Retinal pigment epithelial cell (primary cell): ENCODE measurements at regions not wholly inside any gene's neighbourhood (a gene's known extent, or its start where the extent isn't known, plus 50 kb on each side); places are given as distances from the start of the nearest gene placed in this dataset.

Source experiments
- DNase-seq: peaks from one replicate; pipeline ENCODE4 v3.0.0-alpha.2; 2010; ENCODE audit warnings: low read depth
- H3K4me3 ChIP-seq: 2 replicates; pipeline ENCODE4 v1.5.1; 2011; ENCODE audit warnings: mild to moderate bottlenecking, low read length, control low read depth, moderate library complexity
- TF ChIP-seq, protein P1 (sequence below): conservative IDR thresholded peaks from 2 replicates; pipeline ENCODE4 v1.5.1; 2011; ENCODE audit warnings: low read depth, low read length, control low read depth, inconsistent platforms

GRCh38 chr1:11387829-11388228, 91.1 kb upstream of the DISP3 start:
- DNase-seq = no peak
- TF ChIP-seq, protein P1, sequence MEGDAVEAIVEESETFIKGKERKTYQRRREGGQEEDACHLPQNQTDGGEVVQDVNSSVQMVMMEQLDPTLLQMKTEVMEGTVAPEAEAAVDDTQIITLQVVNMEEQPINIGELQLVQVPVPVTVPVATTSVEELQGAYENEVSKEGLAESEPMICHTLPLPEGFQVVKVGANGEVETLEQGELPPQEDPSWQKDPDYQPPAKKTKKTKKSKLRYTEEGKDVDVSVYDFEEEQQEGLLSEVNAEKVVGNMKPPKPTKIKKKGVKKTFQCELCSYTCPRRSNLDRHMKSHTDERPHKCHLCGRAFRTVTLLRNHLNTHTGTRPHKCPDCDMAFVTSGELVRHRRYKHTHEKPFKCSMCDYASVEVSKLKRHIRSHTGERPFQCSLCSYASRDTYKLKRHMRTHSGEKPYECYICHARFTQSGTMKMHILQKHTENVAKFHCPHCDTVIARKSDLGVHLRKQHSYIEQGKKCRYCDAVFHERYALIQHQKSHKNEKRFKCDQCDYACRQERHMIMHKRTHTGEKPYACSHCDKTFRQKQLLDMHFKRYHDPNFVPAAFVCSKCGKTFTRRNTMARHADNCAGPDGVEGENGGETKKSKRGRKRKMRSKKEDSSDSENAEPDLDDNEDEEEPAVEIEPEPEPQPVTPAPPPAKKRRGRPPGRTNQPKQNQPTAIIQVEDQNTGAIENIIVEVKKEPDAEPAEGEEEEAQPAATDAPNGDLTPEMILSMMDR = no peak
- H3K4me3 ChIP-seq = no peak overlapping the region

GRCh38 chr1:11388617-11389016, 90.3 kb upstream of the DISP3 start:
- H3K4me3 ChIP-seq = no peak overlapping the region
- no peak for DNase-seq
- TF ChIP-seq, protein P1 = no peak

DNA sequence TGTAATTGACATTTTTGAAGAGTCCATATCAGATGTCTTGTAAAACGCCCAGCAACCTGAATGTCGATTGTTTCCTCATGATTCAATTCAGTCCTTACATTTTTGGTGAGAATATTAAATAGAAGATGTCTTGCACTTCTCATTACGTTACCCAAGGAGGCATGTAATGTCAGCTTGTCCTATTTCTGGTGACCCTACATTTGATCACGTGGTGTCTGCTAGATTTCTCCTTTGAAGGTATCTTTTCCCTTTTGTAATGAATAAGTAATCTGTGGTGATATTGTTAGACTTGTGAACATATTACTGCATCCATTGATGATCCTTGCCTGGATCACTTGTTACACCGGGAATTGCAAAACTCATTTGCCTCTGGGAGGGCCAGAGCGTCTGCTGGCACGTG, 87.6 kb upstream of the DISP3 start:
- H3K4me3 ChIP-seq = no peak overlapping the region
- DNase-seq = no peak
- TF ChIP-seq, protein P1 = no peak

GRCh38 chr1:11391886-11392285, 87.1 kb upstream of the DISP3 start:
- TF ChIP-seq, protein P1 = no peak
- no peak for DNase-seq
- H3K4me3 ChIP-seq = no peak overlapping the region

- H3K4me3 ChIP-seq = no peak overlapping the region
- TF ChIP-seq, protein P1 = no peak
- DNase-seq = no peak
These were observed 84.2 kb upstream of the DISP3 start for GRCh38 chr1:11394592-11395245.

GRCh38 chr1:11395616-11396015, 83.3 kb upstream of the DISP3 start:
- DNase-seq = no peak
- no peak overlapping the region for H3K4me3 ChIP-seq
- TF ChIP-seq, protein P1 = no peak

DNA sequence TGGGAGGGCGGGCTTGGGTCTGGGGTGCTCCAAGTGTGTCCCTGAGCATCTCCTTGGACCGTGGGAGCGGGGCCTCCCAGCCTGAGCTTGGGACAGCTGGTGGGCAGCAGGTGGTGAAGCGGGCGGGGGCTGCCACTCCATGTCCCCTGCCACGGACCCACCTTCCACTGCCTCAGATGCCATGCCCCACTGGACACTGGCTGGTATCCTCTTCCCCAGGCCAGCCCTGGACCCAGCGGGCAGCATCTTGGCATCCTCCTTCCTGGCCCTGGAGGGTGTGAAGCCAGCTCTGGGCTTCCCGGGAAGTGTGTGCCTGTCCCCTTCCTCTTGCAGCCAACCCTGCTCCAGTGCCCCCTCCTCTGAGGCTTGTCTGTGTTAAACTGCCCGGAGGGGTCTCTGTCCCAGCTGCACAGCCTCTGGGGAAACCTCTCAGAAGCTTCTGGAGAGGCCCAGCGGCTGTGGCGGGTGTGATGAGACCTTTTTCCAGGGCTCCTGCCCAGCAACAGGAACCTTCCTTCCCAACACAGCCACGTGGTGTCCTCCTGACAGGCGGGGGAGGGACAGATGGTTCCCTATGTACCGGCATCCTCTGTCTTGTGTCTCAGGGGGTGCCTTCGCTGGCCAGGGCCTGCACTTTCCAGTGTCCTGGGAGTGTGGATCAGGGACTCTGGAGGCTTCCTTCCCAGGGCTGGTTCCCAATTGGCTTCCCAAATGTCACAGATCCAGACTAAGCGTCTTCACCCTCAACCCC, 81.6 kb upstream of the DISP3 start:
- no peak overlapping the region for H3K4me3 ChIP-seq
- TF ChIP-seq, protein P1 = no peak
- no peak for DNase-seq
